Liver (tissue), 8 donors: ENCODE measurements at regions not wholly inside any gene's neighbourhood (a gene's known extent, or its start where the extent isn't known, plus 50 kb on each side); places are given as distances from the start of the nearest gene placed in this dataset.

Source experiments
- DNase-seq: peaks from one replicate; pipeline ENCODE4 v3.0.0-alpha.2; 2017; ENCODE audit warnings: low spot score
- H3K27ac ChIP-seq, 2 donors: one replicate each; pipeline ENCODE4 v1.7.0; 2013; ENCODE audit warnings: inconsistent platforms in 2 of 2, low read length in 2 of 2, control low read depth in 1 of 2, low read depth in 1 of 2, mild to moderate bottlenecking in 1 of 2
- H3K27me3 ChIP-seq, 4 donors: one replicate each; pipeline versions ENCODE4 v1.6.1 to v1.7.0; 2013; ENCODE audit warnings: low read length in 3 of 4, inconsistent platforms in 1 of 4, mild to moderate bottlenecking in 1 of 4, moderate library complexity in 1 of 4; ENCODE audit not compliant: control insufficient read depth in 4 of 4, insufficient read depth in 4 of 4
- H3K36me3 ChIP-seq, 4 donors: one replicate each; pipeline versions ENCODE4 v1.6.1 to v1.7.0; 2013; ENCODE audit warnings: low read length in 3 of 4, mild to moderate bottlenecking in 3 of 4, low read depth in 1 of 4, moderate library complexity in 1 of 4; ENCODE audit not compliant: control insufficient read depth in 4 of 4, insufficient read depth in 3 of 4
- H3K4me1 ChIP-seq, 4 donors: one replicate each; pipeline versions ENCODE4 v1.6.1 to v1.7.0; 2013; ENCODE audit warnings: low read length in 3 of 4, mild to moderate bottlenecking in 3 of 4, moderate library complexity in 1 of 4; ENCODE audit not compliant: control insufficient read depth in 4 of 4, insufficient read depth in 4 of 4
- H3K4me3 ChIP-seq, 3 donors: one replicate each; pipeline versions ENCODE4 v1.6.1 to v1.7.0; 2013; ENCODE audit warnings: low read length in 3 of 3, control low read depth in 1 of 3, low read depth in 1 of 3, mild to moderate bottlenecking in 1 of 3
- H3K9ac ChIP-seq, 2 donors: one replicate each; pipeline ENCODE4 v1.7.0; 2013; ENCODE audit warnings: low read length in 2 of 2, mild to moderate bottlenecking in 2 of 2, moderate library complexity in 2 of 2, control low read depth in 1 of 2, low read depth in 1 of 2
- H3K9me3 ChIP-seq, 4 donors: one replicate each; pipeline versions ENCODE4 v1.6.1 to v1.7.0; 2013; ENCODE audit warnings: low read length in 3 of 4; ENCODE audit not compliant: control insufficient read depth in 4 of 4
- CTCF ChIP-seq: fragments of 150-350 bp; IDR thresholded peaks from 2 replicates; pipeline ENCODE4 v1.5.1; 2017; ENCODE audit warnings: improper control_type of control experiment, low read depth, low read length; ENCODE audit not compliant: missing input control
- EGR1 ChIP-seq, 2 donors: IDR thresholded peaks; 2 replicates each; pipeline ENCODE4 v1.6.1; 2016 to 2018; ENCODE audit warnings: antibody characterized with exemption in 2 of 2, low read depth in 2 of 2
- FOXA1 ChIP-seq: IDR thresholded peaks from 2 replicates; pipeline ENCODE4 v1.6.1; 2016; ENCODE audit warnings: antibody characterized with exemption
- FOXA2 ChIP-seq: IDR thresholded peaks from 2 replicates; pipeline ENCODE4 v1.6.1; 2016; ENCODE audit warnings: antibody characterized with exemption
- GABPA ChIP-seq, 2 donors: IDR thresholded peaks in 1 of 2; conservative IDR thresholded peaks in 1 of 2; 2 replicates each; pipeline ENCODE4 v1.6.1; 2016; ENCODE audit warnings: antibody characterized with exemption in 2 of 2, mild to moderate bottlenecking in 1 of 2, moderate library complexity in 1 of 2
- HNF4A ChIP-seq, 2 donors: conservative IDR thresholded peaks; 2 replicates each; pipeline ENCODE4 v1.6.1; 2016; ENCODE audit warnings: antibody characterized with exemption in 2 of 2, mild to moderate bottlenecking in 2 of 2
- HNF4G ChIP-seq: IDR thresholded peaks from 2 replicates; pipeline ENCODE4 v1.6.1; 2016; ENCODE audit warnings: antibody characterized with exemption
- JUND ChIP-seq, 2 donors: IDR thresholded peaks; 2 replicates each; pipeline ENCODE4 v1.6.1; 2016; ENCODE audit warnings: antibody characterized with exemption in 2 of 2
- MAX ChIP-seq: IDR thresholded peaks from 2 replicates; pipeline ENCODE4 v1.6.1; 2016; ENCODE audit warnings: antibody characterized with exemption
- NR2F2 ChIP-seq: IDR thresholded peaks from 2 replicates; pipeline ENCODE4 v1.6.1; 2016; ENCODE audit warnings: antibody characterized with exemption
- RAD21 ChIP-seq, 2 donors: IDR thresholded peaks; 2 replicates each; pipeline ENCODE4 v1.6.1; 2016; ENCODE audit warnings: antibody characterized with exemption in 2 of 2, mild to moderate bottlenecking in 2 of 2
- REST ChIP-seq: IDR thresholded peaks from 2 replicates; pipeline ENCODE4 v1.6.1; 2016; ENCODE audit warnings: antibody characterized with exemption, mild to moderate bottlenecking
- RXRA ChIP-seq, 2 donors: IDR thresholded peaks; 2 replicates each; pipeline ENCODE4 v1.6.1; 2017 to 2018; ENCODE audit warnings: antibody characterized with exemption in 2 of 2, mild to moderate bottlenecking in 1 of 2
- SP1 ChIP-seq: IDR thresholded peaks from 2 replicates; pipeline ENCODE4 v1.6.1; 2018; ENCODE audit warnings: antibody characterized with exemption, mild to moderate bottlenecking
- TAF1 ChIP-seq: conservative IDR thresholded peaks from 2 replicates; pipeline ENCODE4 v1.6.1; 2016; ENCODE audit warnings: antibody characterized with exemption, mild to moderate bottlenecking
- YY1 ChIP-seq: IDR thresholded peaks from 2 replicates; pipeline ENCODE4 v1.6.1; 2016; ENCODE audit warnings: antibody characterized with exemption, mild to moderate bottlenecking
- ZBTB33 ChIP-seq: IDR thresholded peaks from 2 replicates; pipeline ENCODE4 v1.6.1; 2016; ENCODE audit warnings: antibody characterized with exemption
- WGBS: extraction: QIAGEN DNeasy Blood & Tissue Kit; methylation state at CpG from one replicate; pipeline ENCODE4 v1.1.7; 2013; 5-methylcytosine and 5-hydroxymethylcytosine counted together
- TF ChIP-seq, protein P1 (sequence below): IDR thresholded peaks from 2 replicates; pipeline ENCODE4 v1.6.1; 2016; ENCODE audit warnings: antibody characterized with exemption
- donor health status: healthy.
- donor health status: healthy.
- donor health status: healthy.
- donor health status: healthy.
- donor health status: healthy.

DNA sequence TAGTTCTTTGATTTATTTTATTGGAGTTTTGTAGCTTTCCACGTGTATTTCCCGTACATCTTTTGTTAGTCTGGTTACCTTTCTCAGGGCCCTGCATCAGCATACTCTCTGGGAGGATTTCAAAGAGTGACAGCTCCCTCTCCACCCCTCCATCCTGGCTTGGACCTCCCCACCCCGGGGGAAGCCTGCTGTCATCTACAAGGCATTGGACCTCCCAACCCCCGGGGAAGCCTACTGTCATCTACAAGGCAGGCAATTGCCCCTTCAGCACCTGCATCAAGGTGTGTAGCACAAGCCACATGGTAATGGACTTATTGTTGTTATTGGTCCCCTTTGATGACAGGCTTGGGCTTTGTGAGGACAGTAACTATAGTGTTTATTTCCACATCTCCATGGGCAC is 390.1 kb downstream of the TCERG1L start:
- no peaks in the 10 kb centered on the region for H3K36me3 ChIP-seq
- no peak overlapping the region for H3K9ac ChIP-seq
- TF ChIP-seq FOXA1 = no peak
- DNase-seq = no peak
- H3K27me3 ChIP-seq = peaks cover 0 to 7% (median 3%) of the 10 kb centered on the region in 4 donors
- no peak overlapping the region for H3K4me3 ChIP-seq
- H3K27ac ChIP-seq = no peak overlapping the region
- H3K4me1 ChIP-seq = no peaks in the 10 kb centered on the region
- 61% methylated on average over 4 of the region's 4 CpGs for WGBS
- H3K9me3 ChIP-seq = peaks cover 0 to 9% (median 3%) of the 10 kb centered on the region in 4 donors

- 75% methylated on average over 8 of the region's 8 CpGs for WGBS
- H3K27me3 ChIP-seq = peaks cover 0 to 7% (median 3%) of the 10 kb centered on the region in 4 donors
- TF ChIP-seq GABPA (IDR thresholded peaks at IDR 0.05 in 1 of 2, conservative IDR thresholded peaks at IDR 0.05 in 1 of 2) = no peak
- no peaks in the 10 kb centered on the region for H3K36me3 ChIP-seq
- no peak overlapping the region for H3K9ac ChIP-seq
- H3K4me1 ChIP-seq = no peaks in the 10 kb centered on the region
- no peak overlapping the region for H3K27ac ChIP-seq
- no peak overlapping the region for H3K4me3 ChIP-seq
- peaks cover 0 to 5% (median 2%) of the 10 kb centered on the region in 4 donors for H3K9me3 ChIP-seq
- DNase-seq = no peak
Measured at GRCh38 chr10:130921911-130922440, 389.5 kb downstream of the TCERG1L start.

- no peak overlapping the region for H3K4me3 ChIP-seq
- no peak overlapping the region for H3K9ac ChIP-seq
- peaks cover 0 to 4% (median 2%) of the 10 kb centered on the region in 4 donors for H3K27me3 ChIP-seq
- no peak for DNase-seq
- no peaks in the 10 kb centered on the region for H3K4me1 ChIP-seq
- H3K27ac ChIP-seq = no peak overlapping the region
- TF ChIP-seq CTCF = no peak
- no peak for TF ChIP-seq YY1
- TF ChIP-seq MAX = no peak
- TF ChIP-seq GABPA (IDR thresholded peaks at IDR 0.05 in 1 of 2, conservative IDR thresholded peaks at IDR 0.05 in 1 of 2) = no peak
- no peak for TF ChIP-seq RXRA (IDR thresholded peaks at IDR 0.05)
- TF ChIP-seq JUND (IDR thresholded peaks at IDR 0.05) = no peak
- TF ChIP-seq, protein P1, sequence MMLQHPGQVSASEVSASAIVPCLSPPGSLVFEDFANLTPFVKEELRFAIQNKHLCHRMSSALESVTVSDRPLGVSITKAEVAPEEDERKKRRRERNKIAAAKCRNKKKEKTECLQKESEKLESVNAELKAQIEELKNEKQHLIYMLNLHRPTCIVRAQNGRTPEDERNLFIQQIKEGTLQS = no peak
- TF ChIP-seq REST = no peak
- no peak for TF ChIP-seq FOXA2
- no peak for TF ChIP-seq HNF4A (conservative IDR thresholded peaks at IDR 0.05)
- no peak for TF ChIP-seq EGR1 (IDR thresholded peaks at IDR 0.05; ENCODE audit: low read depth in 2 of 2)
- TF ChIP-seq RAD21 (IDR thresholded peaks at IDR 0.05) = no peak
- TF ChIP-seq NR2F2 = no peak
- TF ChIP-seq HNF4G = no peak
- no peak for TF ChIP-seq ZBTB33
- no peak for TF ChIP-seq SP1
- no peak for TF ChIP-seq FOXA1
- no peak for TF ChIP-seq TAF1
- H3K36me3 ChIP-seq = no peaks in the 10 kb centered on the region
- H3K9me3 ChIP-seq = no peaks in the 10 kb centered on the region
- 49% methylated on average over 5 of the region's 5 CpGs for WGBS
Measured at GRCh38 chr10:130923596-130923995, 387.9 kb downstream of the TCERG1L start.
